ENCODE measurements at regions not wholly inside any gene's neighbourhood (a gene's known extent, or its start where the extent isn't known, plus 50 kb on each side); places are given as distances from the start of the nearest gene placed in this dataset.

DNA sequence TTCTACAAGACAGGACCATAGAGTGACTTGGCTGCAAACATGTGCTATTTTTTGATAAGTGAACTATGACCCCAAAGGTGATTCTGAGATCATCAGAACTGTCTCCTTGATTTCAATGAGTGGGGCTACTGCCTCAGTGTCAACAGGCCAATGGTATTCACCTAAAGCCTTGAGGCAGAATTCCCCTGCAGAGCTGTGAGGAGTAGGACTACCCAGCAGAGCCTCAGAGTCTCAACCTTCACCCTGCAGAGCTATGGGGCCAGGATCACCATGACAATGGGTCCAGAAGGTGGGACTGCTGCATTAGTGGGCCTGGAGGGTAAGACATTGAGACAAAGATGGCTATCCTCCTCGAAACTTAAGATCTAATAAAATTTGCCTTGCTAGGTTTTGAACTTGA lies 1668.2 kb upstream of the SLC39A10 start:
- no peaks in the 10 kb centered on the region for H4K20me1 ChIP-seq (replicated peaks; ENCODE audit: control insufficient read depth, extremely low read depth, insufficient read depth, low read length)
- no peak overlapping the region for H3K27ac ChIP-seq (ENCODE audit: insufficient read depth, low read depth, low read length)
- no peaks in the 10 kb centered on the region for H3K4me1 ChIP-seq (ENCODE audit: control insufficient read depth, extremely low read depth, insufficient read depth, low read length)
- H3K27me3 ChIP-seq (ENCODE audit: control insufficient read depth in 2 of 2, insufficient read depth in 2 of 2, low read length in 2 of 2) = no peaks in the 10 kb centered on the region
- H3K4me3 ChIP-seq (replicated peaks in 1 of 3; ENCODE audit: insufficient read depth in 1 of 3, low read depth in 1 of 3, low read length in 3 of 3) = no peak overlapping the region
- H3K9me3 ChIP-seq (replicated peaks; ENCODE audit: control insufficient read depth, insufficient read depth, low read length) = no peaks in the 10 kb centered on the region
- DNase-seq (ENCODE audit: low read depth, low spot score) (no peak), FAIRE-seq (no peak)
- no TSS peak for BruUV-seq (replicated peaks)
- no peak overlapping the region for H3K9ac ChIP-seq (replicated peaks; ENCODE audit: extremely low read depth, insufficient read depth, low read length)
- ChIA-PET POLR2A (no interaction called here), CTCF (no interaction called here)
- TF ChIP-seq FOS (IDR thresholded peaks at IDR 0.05; ENCODE audit: borderline replicate concordance, insufficient read depth, low read length) (no peak), JUN (IDR thresholded peaks at IDR 0.05; ENCODE audit: borderline replicate concordance, insufficient read depth, insufficient read length, low read depth) (no peak), MYC (IDR thresholded peaks at IDR 0.05; ENCODE audit: low read depth, low read length) (no peak), EZH2 (IDR thresholded peaks at IDR 0.05; ENCODE audit: borderline replicate concordance, low read depth, low read length, severe bottlenecking) (no peak), POLR2AphosphoS5 (IDR thresholded peaks at IDR 0.05; ENCODE audit: insufficient read depth, low read depth, low read length) (no peak), GATA2 (IDR thresholded peaks at IDR 0.05; ENCODE audit: insufficient read depth, insufficient read length, low read depth, low read length) (no peak), POLR2A (IDR thresholded peaks at IDR 0.05; ENCODE audit: low read depth, low read length) (no peak)
- TF ChIP-seq, protein P1, sequence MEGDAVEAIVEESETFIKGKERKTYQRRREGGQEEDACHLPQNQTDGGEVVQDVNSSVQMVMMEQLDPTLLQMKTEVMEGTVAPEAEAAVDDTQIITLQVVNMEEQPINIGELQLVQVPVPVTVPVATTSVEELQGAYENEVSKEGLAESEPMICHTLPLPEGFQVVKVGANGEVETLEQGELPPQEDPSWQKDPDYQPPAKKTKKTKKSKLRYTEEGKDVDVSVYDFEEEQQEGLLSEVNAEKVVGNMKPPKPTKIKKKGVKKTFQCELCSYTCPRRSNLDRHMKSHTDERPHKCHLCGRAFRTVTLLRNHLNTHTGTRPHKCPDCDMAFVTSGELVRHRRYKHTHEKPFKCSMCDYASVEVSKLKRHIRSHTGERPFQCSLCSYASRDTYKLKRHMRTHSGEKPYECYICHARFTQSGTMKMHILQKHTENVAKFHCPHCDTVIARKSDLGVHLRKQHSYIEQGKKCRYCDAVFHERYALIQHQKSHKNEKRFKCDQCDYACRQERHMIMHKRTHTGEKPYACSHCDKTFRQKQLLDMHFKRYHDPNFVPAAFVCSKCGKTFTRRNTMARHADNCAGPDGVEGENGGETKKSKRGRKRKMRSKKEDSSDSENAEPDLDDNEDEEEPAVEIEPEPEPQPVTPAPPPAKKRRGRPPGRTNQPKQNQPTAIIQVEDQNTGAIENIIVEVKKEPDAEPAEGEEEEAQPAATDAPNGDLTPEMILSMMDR (IDR thresholded peaks at IDR 0.05; ENCODE audit: extremely low read depth in 1 of 2, insufficient read depth in 1 of 2, low read depth in 1 of 2, low read length in 2 of 2) = no peak
- TF ChIP-seq, protein P2, sequence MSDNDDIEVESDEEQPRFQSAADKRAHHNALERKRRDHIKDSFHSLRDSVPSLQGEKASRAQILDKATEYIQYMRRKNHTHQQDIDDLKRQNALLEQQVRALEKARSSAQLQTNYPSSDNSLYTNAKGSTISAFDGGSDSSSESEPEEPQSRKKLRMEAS (IDR thresholded peaks at IDR 0.05; ENCODE audit: insufficient read depth, insufficient read length) = no peak
- dilution Hi-C loops (cut with MboI; ENCODE audit: extremely low pct_ligation_motif_present, low sequenced_read_pairs) (no loop called here), intact Hi-C loops (cut with micrococcal nuclease) (no loop called here)
- no peaks in the 10 kb centered on the region for H3K36me3 ChIP-seq (ENCODE audit: control insufficient read depth in 2 of 2, extremely low read depth in 1 of 2, insufficient read depth in 2 of 2, low read length in 2 of 2)
- no peak overlapping the region for H3K4me2 ChIP-seq (ENCODE audit: insufficient read depth, low read length)
- no peak overlapping the region for H2AFZ ChIP-seq (ENCODE audit: low read depth, low read length)
- no peaks in the 10 kb centered on the region for H3K9me1 ChIP-seq (replicated peaks; ENCODE audit: control insufficient read depth, extremely low read depth, insufficient read depth, low read length)
- H3K79me2 ChIP-seq (ENCODE audit: control insufficient read depth, insufficient read depth, low read length) = no peaks in the 10 kb centered on the region

All from endothelial cell of umbilical vein (primary cell).